ENCODE measurements at regions not wholly inside any gene's neighbourhood (a gene's known extent, or its start where the extent isn't known, plus 50 kb on each side); places are given as distances from the start of the nearest gene placed in this dataset.

- ChIA-PET CTCF (interaction anchor here (0.6 kb wide), 1 partner anchor 65 kb away, joined by 3 read pairs; no protein-coding TSS in a partner anchor), POLR2A (no interaction called here)
- H3K27me3 ChIP-seq (replicated peaks in 2 of 5; ENCODE audit: control insufficient read depth in 4 of 5, insufficient read depth in 5 of 5, low read length in 4 of 5): no peaks in the 10 kb centered on the region
- H3K9me3 ChIP-seq (ENCODE audit: control extremely low read depth in 1 of 5, control insufficient read depth in 4 of 5, insufficient read depth in 2 of 5, low read depth in 1 of 5, low read length in 4 of 5): peaks cover 0 to 8% (median 0%) of the 10 kb centered on the region in 5 experiments
- no peaks in the 10 kb centered on the region for H3K36me3 ChIP-seq (ENCODE audit: control insufficient read depth in 4 of 4, insufficient read depth in 4 of 4, low read length in 3 of 4)
- H3K4me3 ChIP-seq (ENCODE audit: control insufficient read depth in 1 of 7, extremely low read depth in 1 of 7, insufficient read depth in 4 of 7, low read depth in 2 of 7, low read length in 6 of 7): no peak overlapping the region
- 78% methylated on average over 1 of the region's 2 CpGs for WGBS (ENCODE audit: insufficient coverage)
- no peak overlapping the region for H3K27ac ChIP-seq (ENCODE audit: insufficient read depth in 1 of 2, low read depth in 1 of 2, low read length in 2 of 2, poor library complexity in 1 of 2, severe bottlenecking in 2 of 2)
- H3K4me1 ChIP-seq (ENCODE audit: control extremely low read depth in 1 of 4, control insufficient read depth in 4 of 4, insufficient read depth in 4 of 4, low read length in 3 of 4): no peaks in the 10 kb centered on the region
- no peak for DNase-seq
Observed at GRCh38 chr20:39145921-39146320, 183.8 kb downstream of the DHX35 start.

- no peak for DNase-seq
- Histone ChIP-seq H3K27me3 (replicated peaks in 2 of 5; ENCODE audit: control insufficient read depth in 4 of 5, insufficient read depth in 5 of 5, low read length in 4 of 5) (peaks cover 0 to 7% (median 0%) of the 10 kb centered on the region in 5 experiments), H3K4me3 (ENCODE audit: control insufficient read depth in 1 of 7, extremely low read depth in 1 of 7, insufficient read depth in 4 of 7, low read depth in 2 of 7, low read length in 6 of 7) (no peak overlapping the region), H3K4me1 (ENCODE audit: control extremely low read depth in 1 of 4, control insufficient read depth in 4 of 4, insufficient read depth in 4 of 4, low read length in 3 of 4) (no peaks in the 10 kb centered on the region), H3K27ac (ENCODE audit: insufficient read depth in 1 of 2, low read depth in 1 of 2, low read length in 2 of 2, poor library complexity in 1 of 2, severe bottlenecking in 2 of 2) (no peak overlapping the region), H3K9me3 (ENCODE audit: control extremely low read depth in 1 of 5, control insufficient read depth in 4 of 5, insufficient read depth in 2 of 5, low read depth in 1 of 5, low read length in 4 of 5) (peaks cover 0 to 8% (median 0%) of the 10 kb centered on the region in 5 experiments), H3K36me3 (ENCODE audit: control insufficient read depth in 4 of 4, insufficient read depth in 4 of 4, low read length in 3 of 4) (no peaks in the 10 kb centered on the region)
- WGBS (ENCODE audit: insufficient coverage): 98% methylated on average over 4 of the region's 4 CpGs
- ChIA-PET POLR2A (no interaction called here), CTCF (no interaction called here)
Observed at GRCh38 chr20:39144757-39145156, 182.6 kb downstream of the DHX35 start.

- POLR2A ChIA-PET: no interaction called here
- WGBS (ENCODE audit: insufficient coverage): 82% methylated on average over 8 of the region's 13 CpGs
- Histone ChIP-seq H3K4me1 (ENCODE audit: control extremely low read depth in 1 of 4, control insufficient read depth in 4 of 4, insufficient read depth in 4 of 4, low read length in 3 of 4) (no peaks in the 10 kb centered on the region), H3K36me3 (ENCODE audit: control insufficient read depth in 4 of 4, insufficient read depth in 4 of 4, low read length in 3 of 4) (no peaks in the 10 kb centered on the region), H3K27ac (ENCODE audit: insufficient read depth in 1 of 2, low read depth in 1 of 2, low read length in 2 of 2, poor library complexity in 1 of 2, severe bottlenecking in 2 of 2) (no peak overlapping the region), H3K9me3 (ENCODE audit: control extremely low read depth in 1 of 5, control insufficient read depth in 4 of 5, insufficient read depth in 2 of 5, low read depth in 1 of 5, low read length in 4 of 5) (peaks cover 0 to 8% (median 0%) of the 10 kb centered on the region in 5 experiments), H3K27me3 (replicated peaks in 2 of 5; ENCODE audit: control insufficient read depth in 4 of 5, insufficient read depth in 5 of 5, low read length in 4 of 5) (peaks cover 0 to 21% (median 0%) of the 10 kb centered on the region in 5 experiments), H3K4me3 (ENCODE audit: control insufficient read depth in 1 of 7, extremely low read depth in 1 of 7, insufficient read depth in 4 of 7, low read depth in 2 of 7, low read length in 6 of 7) (no peak overlapping the region)
- CTCF ChIA-PET: no interaction called here
- no peak for DNase-seq
Observed at GRCh38 chr20:39142407-39143096, 180.4 kb downstream of the DHX35 start.

- no peak overlapping the region for H3K27ac ChIP-seq (ENCODE audit: insufficient read depth in 1 of 2, low read depth in 1 of 2, low read length in 2 of 2, poor library complexity in 1 of 2, severe bottlenecking in 2 of 2)
- H3K4me1 ChIP-seq (ENCODE audit: control extremely low read depth in 1 of 4, control insufficient read depth in 4 of 4, insufficient read depth in 4 of 4, low read length in 3 of 4): no peaks in the 10 kb centered on the region
- DNase-seq: no peak
- ChIA-PET CTCF (no interaction called here), POLR2A (interaction anchor here (0.7 kb wide), 1 partner anchor 702 kb away, joined by 3 read pairs; the partner anchor contains the start of gene SNHG17)
- no peaks in the 10 kb centered on the region for H3K36me3 ChIP-seq (ENCODE audit: control insufficient read depth in 4 of 4, insufficient read depth in 4 of 4, low read length in 3 of 4)
- peaks cover 0 to 23% (median 3%) of the 10 kb centered on the region in 5 experiments for H3K27me3 ChIP-seq (replicated peaks in 2 of 5; ENCODE audit: control insufficient read depth in 4 of 5, insufficient read depth in 5 of 5, low read length in 4 of 5)
- H3K9me3 ChIP-seq (ENCODE audit: control extremely low read depth in 1 of 5, control insufficient read depth in 4 of 5, insufficient read depth in 2 of 5, low read depth in 1 of 5, low read length in 4 of 5): peaks cover 0 to 2% (median 0%) of the 10 kb centered on the region in 5 experiments
- H3K4me3 ChIP-seq (ENCODE audit: control insufficient read depth in 1 of 7, extremely low read depth in 1 of 7, insufficient read depth in 4 of 7, low read depth in 2 of 7, low read length in 6 of 7): no peak overlapping the region
Observed at GRCh38 chr20:39137299-39137698, 175.2 kb downstream of the DHX35 start.

GRCh38 chr20:39136798-39137197, 174.7 kb downstream of the DHX35 start:
- Histone ChIP-seq H3K9me3 (ENCODE audit: control extremely low read depth in 1 of 5, control insufficient read depth in 4 of 5, insufficient read depth in 2 of 5, low read depth in 1 of 5, low read length in 4 of 5) (peaks cover 0 to 2% (median 0%) of the 10 kb centered on the region in 5 experiments), H3K27ac (ENCODE audit: insufficient read depth in 1 of 2, low read depth in 1 of 2, low read length in 2 of 2, poor library complexity in 1 of 2, severe bottlenecking in 2 of 2) (no peak overlapping the region), H3K4me1 (ENCODE audit: control extremely low read depth in 1 of 4, control insufficient read depth in 4 of 4, insufficient read depth in 4 of 4, low read length in 3 of 4) (no peaks in the 10 kb centered on the region), H3K4me3 (ENCODE audit: control insufficient read depth in 1 of 7, extremely low read depth in 1 of 7, insufficient read depth in 4 of 7, low read depth in 2 of 7, low read length in 6 of 7) (no peak overlapping the region), H3K27me3 (replicated peaks in 2 of 5; ENCODE audit: control insufficient read depth in 4 of 5, insufficient read depth in 5 of 5, low read length in 4 of 5) (peaks cover 0 to 23% (median 3%) of the 10 kb centered on the region in 5 experiments), H3K36me3 (ENCODE audit: control insufficient read depth in 4 of 4, insufficient read depth in 4 of 4, low read length in 3 of 4) (no peaks in the 10 kb centered on the region)
- DNase-seq: no peak
- ChIA-PET CTCF (no interaction called here), POLR2A (no interaction called here)
- 89% methylated on average over 3 of the region's 6 CpGs for WGBS (ENCODE audit: insufficient coverage)

GRCh38 chr20:39135885-39136544, 173.9 kb downstream of the DHX35 start:
- no peak overlapping the region for H3K4me3 ChIP-seq (ENCODE audit: control insufficient read depth in 1 of 7, extremely low read depth in 1 of 7, insufficient read depth in 4 of 7, low read depth in 2 of 7, low read length in 6 of 7)
- DNase-seq: no peak
- no peak overlapping the region for H3K27ac ChIP-seq (ENCODE audit: insufficient read depth in 1 of 2, low read depth in 1 of 2, low read length in 2 of 2, poor library complexity in 1 of 2, severe bottlenecking in 2 of 2)
- H3K9me3 ChIP-seq (ENCODE audit: control extremely low read depth in 1 of 5, control insufficient read depth in 4 of 5, insufficient read depth in 2 of 5, low read depth in 1 of 5, low read length in 4 of 5): no peaks in the 10 kb centered on the region
- WGBS (ENCODE audit: insufficient coverage): 100% methylated on average over 13 of the region's 15 CpGs
- ChIA-PET CTCF (no interaction called here), POLR2A (no interaction called here)
- no peaks in the 10 kb centered on the region for H3K4me1 ChIP-seq (ENCODE audit: control extremely low read depth in 1 of 4, control insufficient read depth in 4 of 4, insufficient read depth in 4 of 4, low read length in 3 of 4)
- no peaks in the 10 kb centered on the region for H3K36me3 ChIP-seq (ENCODE audit: control insufficient read depth in 4 of 4, insufficient read depth in 4 of 4, low read length in 3 of 4)
- peaks cover 0 to 23% (median 3%) of the 10 kb centered on the region in 5 experiments for H3K27me3 ChIP-seq (replicated peaks in 2 of 5; ENCODE audit: control insufficient read depth in 4 of 5, insufficient read depth in 5 of 5, low read length in 4 of 5)

- H3K9me3 ChIP-seq (ENCODE audit: control extremely low read depth in 1 of 5, control insufficient read depth in 4 of 5, insufficient read depth in 2 of 5, low read depth in 1 of 5, low read length in 4 of 5): no peaks in the 10 kb centered on the region
- WGBS (ENCODE audit: insufficient coverage): 97% methylated on average over 4 of the region's 4 CpGs
- H3K27ac ChIP-seq (ENCODE audit: insufficient read depth in 1 of 2, low read depth in 1 of 2, low read length in 2 of 2, poor library complexity in 1 of 2, severe bottlenecking in 2 of 2): no peak overlapping the region
- H3K4me3 ChIP-seq (ENCODE audit: control insufficient read depth in 1 of 7, extremely low read depth in 1 of 7, insufficient read depth in 4 of 7, low read depth in 2 of 7, low read length in 6 of 7): no peak overlapping the region
- no peaks in the 10 kb centered on the region for H3K36me3 ChIP-seq (ENCODE audit: control insufficient read depth in 4 of 4, insufficient read depth in 4 of 4, low read length in 3 of 4)
- DNase-seq: no peak
- no peaks in the 10 kb centered on the region for H3K4me1 ChIP-seq (ENCODE audit: control extremely low read depth in 1 of 4, control insufficient read depth in 4 of 4, insufficient read depth in 4 of 4, low read length in 3 of 4)
- peaks cover 0 to 5% (median 0%) of the 10 kb centered on the region in 5 experiments for H3K27me3 ChIP-seq (replicated peaks in 2 of 5; ENCODE audit: control insufficient read depth in 4 of 5, insufficient read depth in 5 of 5, low read length in 4 of 5)
- POLR2A ChIA-PET: no interaction called here
- CTCF ChIA-PET: no interaction called here
Observed at GRCh38 chr20:39133201-39133600, 171.1 kb downstream of the DHX35 start.

Measured in common myeloid progenitor, CD34-positive (primary cell).